Stimulated activated memory B cell treated with anti-CD40 and anti-IgM and Interleukin-4, amounts not matched to agents 10 μg/mL and 1 μg/mL and 100 μg/mL, for 72 hours (primary cell): ENCODE measurements at regions not wholly inside any gene's neighbourhood (a gene's known extent, or its start where the extent isn't known, plus 50 kb on each side); places are given as distances from the start of the nearest gene placed in this dataset.

ENCODE experiments used
- ATAC-seq: fragments of 150-1000 bp; cut with Tn5 transposase; 2 replicates; pipeline ENCODE4 v1.10.0; 2021
- H3K27ac Mint-ChIP-seq: one replicate; pipeline ENCODE4 v1.8.0; 2022; ENCODE audit warnings: mild to moderate bottlenecking, mixed read lengths
- H3K27me3 Mint-ChIP-seq: one replicate; pipeline ENCODE4 v1.8.0; 2022; ENCODE audit warnings: mixed read lengths
- H3K36me3 Mint-ChIP-seq: one replicate; pipeline ENCODE4 v1.8.0; 2022; ENCODE audit warnings: mixed read lengths
- H3K4me1 Mint-ChIP-seq: one replicate; pipeline ENCODE4 v1.8.0; 2022; ENCODE audit warnings: mixed read lengths
- H3K4me3 Mint-ChIP-seq: one replicate; pipeline ENCODE4 v1.8.0; 2022; ENCODE audit warnings: mild to moderate bottlenecking, moderate library complexity, mixed read lengths
- H3K9me3 Mint-ChIP-seq: one replicate; pipeline ENCODE4 v1.8.0; 2022; ENCODE audit warnings: mixed read lengths

DNA sequence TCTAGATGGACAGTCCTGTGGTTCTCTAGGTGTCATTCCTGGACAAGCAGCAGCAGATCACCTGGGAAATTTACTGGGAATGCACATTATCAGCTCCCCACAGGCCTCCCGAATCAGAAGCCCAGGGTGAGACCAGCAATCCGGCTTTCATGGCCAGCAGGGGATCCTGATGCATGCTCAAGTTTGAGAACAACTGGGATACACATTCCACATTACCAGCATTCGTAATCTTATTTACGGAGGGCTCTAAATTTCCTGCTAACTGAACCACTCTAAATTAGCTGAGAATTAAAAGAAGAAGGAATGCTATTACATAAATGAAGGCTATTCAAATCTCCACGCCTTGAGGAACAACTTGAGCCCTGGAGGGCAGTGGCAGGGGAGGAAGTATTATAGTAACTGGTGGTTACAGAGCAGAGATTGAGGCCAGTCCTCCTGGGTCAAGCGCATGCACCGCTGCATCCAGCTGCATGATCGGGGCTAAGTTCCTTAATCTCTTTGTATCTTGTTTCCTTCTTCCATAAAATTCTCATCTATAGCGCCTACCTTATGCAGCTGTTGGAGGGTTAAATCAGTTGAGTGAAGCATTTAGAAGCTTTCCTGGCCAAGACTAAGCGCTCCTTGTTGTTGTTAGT is 403.7 kb downstream of the CDH26 start:
- Mint-ChIP-seq H3K9me3 (no peaks in the 10 kb centered on the region), H3K4me1 (no peaks in the 10 kb centered on the region), H3K27me3 (no peaks in the 10 kb centered on the region), H3K27ac (no peak overlapping the region), H3K36me3 (no peaks in the 10 kb centered on the region), H3K4me3 (no peak overlapping the region)
- ATAC-seq = no peak

DNA sequence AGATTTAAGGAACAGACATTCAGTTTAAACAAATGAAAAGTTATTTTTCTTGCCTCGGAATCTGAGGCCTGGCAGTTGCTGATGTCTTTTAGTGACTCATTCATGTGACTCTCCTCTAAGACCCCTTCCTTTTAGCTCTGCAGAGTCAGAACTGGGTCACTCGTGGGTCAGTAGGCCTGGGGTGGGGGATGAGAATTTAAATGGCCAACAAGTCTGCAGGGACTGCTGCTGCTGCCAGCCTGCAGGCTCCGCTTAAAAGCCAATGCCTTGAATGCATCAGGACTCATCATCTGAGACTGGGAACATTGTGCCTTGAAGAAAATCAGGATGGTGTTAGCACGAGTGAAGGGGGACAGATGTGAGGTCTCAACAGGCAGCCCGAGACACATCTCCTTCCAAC is 404.3 kb downstream of the CDH26 start:
- Mint-ChIP-seq H3K4me1 (no peaks in the 10 kb centered on the region), H3K27me3 (no peaks in the 10 kb centered on the region), H3K36me3 (no peaks in the 10 kb centered on the region), H3K4me3 (no peak overlapping the region), H3K27ac (no peak overlapping the region), H3K9me3 (no peaks in the 10 kb centered on the region)
- no peak for ATAC-seq

DNA sequence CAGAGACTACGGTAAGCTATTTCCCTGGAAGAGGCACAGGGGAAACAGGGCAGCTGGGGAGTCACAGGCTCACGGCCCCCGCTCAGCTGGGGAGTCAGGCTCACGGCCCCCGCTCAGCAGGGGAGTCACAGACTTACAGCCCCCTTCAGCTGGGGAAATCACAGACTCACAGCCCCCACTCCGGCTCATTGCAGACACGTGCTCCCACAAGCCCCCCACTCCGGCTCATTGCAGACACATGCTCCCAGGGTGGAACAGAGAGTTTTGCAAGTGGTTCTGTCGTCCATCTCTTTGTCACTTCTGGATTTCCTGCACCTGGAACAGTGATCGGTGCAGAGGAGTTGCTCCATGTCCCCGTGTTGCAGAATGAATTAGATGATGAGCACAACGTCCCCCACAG is 405.5 kb downstream of the CDH26 start:
- H3K36me3 Mint-ChIP-seq = no peaks in the 10 kb centered on the region
- ATAC-seq = no peak
- peaks cover 3% of the 10 kb centered on the region for H3K9me3 Mint-ChIP-seq
- H3K27me3 Mint-ChIP-seq = no peaks in the 10 kb centered on the region
- no peaks in the 10 kb centered on the region for H3K4me1 Mint-ChIP-seq
- H3K4me3 Mint-ChIP-seq = no peak overlapping the region
- no peak overlapping the region for H3K27ac Mint-ChIP-seq

DNA sequence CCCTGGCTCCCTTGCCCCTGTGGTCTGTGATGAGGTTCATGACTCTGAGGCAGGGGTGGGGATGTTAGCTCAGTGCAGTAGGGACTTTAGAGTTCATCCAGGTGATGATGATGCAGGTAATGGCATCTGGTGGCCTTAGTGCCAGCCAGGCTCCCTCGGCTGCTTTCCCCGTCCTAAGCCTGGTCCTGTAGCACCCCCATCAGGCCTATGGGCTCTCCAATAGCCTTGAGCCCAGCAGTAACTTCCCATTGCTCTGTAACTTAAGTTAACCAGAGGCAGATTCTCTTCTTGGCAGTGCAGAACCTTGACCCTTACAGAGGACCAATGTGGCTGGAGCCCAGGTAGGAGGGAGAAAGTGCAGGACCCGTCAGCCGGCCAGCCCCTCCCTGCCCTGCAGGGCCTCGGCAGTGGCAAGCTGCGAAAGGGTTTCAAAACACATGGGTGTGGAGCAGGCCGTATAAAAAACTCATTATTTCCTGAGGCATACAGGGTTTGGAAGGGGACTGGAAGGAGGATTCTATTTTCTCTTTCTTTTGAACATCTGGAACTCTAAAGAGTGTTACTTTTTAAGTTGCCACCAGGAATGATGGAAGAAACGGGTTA is 406.9 kb downstream of the CDH26 start:
- Mint-ChIP-seq H3K27me3 (no peaks in the 10 kb centered on the region), H3K4me3 (no peak overlapping the region), H3K9me3 (peaks cover 7% of the 10 kb centered on the region), H3K36me3 (no peaks in the 10 kb centered on the region), H3K4me1 (no peaks in the 10 kb centered on the region), H3K27ac (no peak overlapping the region)
- no peak for ATAC-seq

DNA sequence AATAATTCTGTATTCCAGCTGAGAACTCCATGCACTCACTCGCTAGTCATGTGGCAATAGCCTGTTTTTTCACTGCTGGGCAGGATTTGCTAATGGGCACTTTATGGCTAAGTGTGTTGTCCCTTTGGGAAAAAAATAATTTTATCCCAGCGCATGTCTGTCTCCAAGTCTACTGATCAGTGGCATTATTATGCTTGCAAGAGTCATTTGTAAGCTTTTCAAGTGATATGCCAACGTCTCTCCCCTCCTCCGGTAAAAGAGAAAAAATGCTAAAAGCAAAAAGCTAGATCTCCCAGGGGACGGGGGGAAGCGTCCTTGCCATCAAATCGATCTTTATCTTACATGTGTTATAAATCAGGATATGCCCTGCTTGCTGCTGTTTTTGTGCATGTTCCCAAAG is 407.7 kb downstream of the CDH26 start:
- peaks cover 7% of the 10 kb centered on the region for H3K9me3 Mint-ChIP-seq
- H3K4me1 Mint-ChIP-seq = no peaks in the 10 kb centered on the region
- H3K36me3 Mint-ChIP-seq = no peaks in the 10 kb centered on the region
- H3K27me3 Mint-ChIP-seq = no peaks in the 10 kb centered on the region
- no peak for ATAC-seq
- H3K27ac Mint-ChIP-seq = no peak overlapping the region
- H3K4me3 Mint-ChIP-seq = no peak overlapping the region

DNA sequence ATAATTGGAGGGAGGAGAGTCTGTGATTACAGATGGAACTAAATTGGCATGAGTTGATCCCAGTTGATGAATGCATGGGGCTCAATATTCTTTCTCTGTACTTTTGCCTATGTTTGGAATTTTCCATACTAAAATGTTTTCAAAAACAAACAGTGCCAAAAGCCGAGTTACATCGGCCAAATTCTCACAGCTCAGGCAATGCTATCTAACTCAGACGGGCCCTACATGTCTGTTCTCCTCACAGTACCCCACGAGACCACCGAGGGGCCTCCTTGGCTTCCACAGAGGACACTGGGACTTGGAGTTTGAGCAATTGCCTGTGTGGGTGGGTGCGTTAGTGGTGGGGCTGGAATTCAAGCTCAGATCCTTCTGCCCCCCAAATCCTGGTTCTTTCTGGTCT is 413.2 kb downstream of the CDH26 start:
- Mint-ChIP-seq H3K9me3 (peaks cover 7% of the 10 kb centered on the region), H3K36me3 (no peaks in the 10 kb centered on the region), H3K4me3 (no peak overlapping the region), H3K4me1 (no peaks in the 10 kb centered on the region), H3K27ac (no peak overlapping the region), H3K27me3 (no peaks in the 10 kb centered on the region)
- no peak for ATAC-seq

DNA sequence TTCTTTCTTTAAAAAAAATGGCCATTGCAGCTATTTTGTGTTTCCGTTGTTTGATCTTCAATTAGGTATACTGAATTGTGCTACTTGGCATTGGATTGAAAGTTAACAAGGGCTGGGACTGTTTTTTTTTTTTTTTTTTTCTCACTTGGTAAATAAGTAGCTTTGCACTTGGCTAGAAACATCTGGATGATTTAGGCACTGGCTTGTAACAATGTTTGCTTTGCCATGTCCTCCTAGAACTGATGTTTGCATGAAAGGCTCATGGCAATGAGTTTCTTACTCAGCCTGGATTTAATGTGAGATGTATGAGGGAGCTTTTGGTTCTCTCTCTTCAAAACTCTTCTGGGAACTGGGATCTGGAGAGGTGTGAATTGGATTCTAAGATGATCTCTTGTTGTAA is 414.1 kb downstream of the CDH26 start:
- Mint-ChIP-seq H3K27ac (no peak overlapping the region), H3K27me3 (peaks cover 7% of the 10 kb centered on the region), H3K4me3 (no peak overlapping the region), H3K36me3 (no peaks in the 10 kb centered on the region), H3K4me1 (no peaks in the 10 kb centered on the region), H3K9me3 (peaks cover 7% of the 10 kb centered on the region)
- no peak for ATAC-seq

DNA sequence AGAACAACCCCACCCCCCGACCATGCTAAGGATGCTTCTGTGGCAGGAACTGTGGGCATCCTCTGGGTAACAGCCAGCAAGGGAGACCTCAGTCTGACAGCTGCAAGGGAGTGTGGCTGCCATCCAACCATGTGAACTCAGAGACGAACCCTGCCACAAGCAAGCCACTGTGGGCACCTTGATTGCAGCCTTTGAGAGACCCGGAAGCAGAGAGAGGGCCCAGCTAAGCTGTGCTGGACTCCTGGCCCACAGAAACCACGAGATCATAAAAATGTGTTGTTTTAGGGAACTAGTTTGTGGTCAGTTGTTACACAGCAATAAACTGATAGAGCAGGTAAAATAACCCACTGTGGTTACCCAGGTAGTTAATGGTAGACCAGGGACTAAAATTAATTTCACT is 414.6 kb downstream of the CDH26 start:
- Mint-ChIP-seq H3K4me1 (no peaks in the 10 kb centered on the region), H3K27me3 (peaks cover 8% of the 10 kb centered on the region), H3K36me3 (no peaks in the 10 kb centered on the region), H3K27ac (no peak overlapping the region), H3K9me3 (peaks cover 7% of the 10 kb centered on the region), H3K4me3 (no peak overlapping the region)
- no peak for ATAC-seq

DNA sequence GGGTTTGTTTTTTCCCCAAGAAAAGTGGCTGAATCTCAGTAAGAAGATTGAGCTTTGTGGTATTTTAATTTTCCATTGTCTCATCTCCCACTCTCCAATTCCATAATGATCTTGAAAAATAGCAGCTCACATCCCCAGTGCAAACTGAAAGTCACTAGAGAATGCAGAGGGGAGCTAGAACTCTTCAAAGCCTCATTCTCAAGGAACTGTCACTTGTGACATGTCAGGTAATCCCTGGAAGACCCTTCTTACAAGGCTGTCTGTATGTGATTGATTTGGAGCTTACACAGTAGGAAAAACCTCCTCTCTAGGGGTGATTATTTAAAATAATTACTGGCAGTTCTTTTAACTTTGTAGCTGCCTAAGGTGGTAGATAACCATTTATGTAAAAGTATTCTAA is 420.4 kb downstream of the CDH26 start:
- Mint-ChIP-seq H3K36me3 (no peaks in the 10 kb centered on the region), H3K4me3 (no peak overlapping the region), H3K27ac (no peak overlapping the region), H3K9me3 (peaks cover 18% of the 10 kb centered on the region), H3K4me1 (no peaks in the 10 kb centered on the region), H3K27me3 (peaks cover 8% of the 10 kb centered on the region)
- no peak for ATAC-seq

DNA sequence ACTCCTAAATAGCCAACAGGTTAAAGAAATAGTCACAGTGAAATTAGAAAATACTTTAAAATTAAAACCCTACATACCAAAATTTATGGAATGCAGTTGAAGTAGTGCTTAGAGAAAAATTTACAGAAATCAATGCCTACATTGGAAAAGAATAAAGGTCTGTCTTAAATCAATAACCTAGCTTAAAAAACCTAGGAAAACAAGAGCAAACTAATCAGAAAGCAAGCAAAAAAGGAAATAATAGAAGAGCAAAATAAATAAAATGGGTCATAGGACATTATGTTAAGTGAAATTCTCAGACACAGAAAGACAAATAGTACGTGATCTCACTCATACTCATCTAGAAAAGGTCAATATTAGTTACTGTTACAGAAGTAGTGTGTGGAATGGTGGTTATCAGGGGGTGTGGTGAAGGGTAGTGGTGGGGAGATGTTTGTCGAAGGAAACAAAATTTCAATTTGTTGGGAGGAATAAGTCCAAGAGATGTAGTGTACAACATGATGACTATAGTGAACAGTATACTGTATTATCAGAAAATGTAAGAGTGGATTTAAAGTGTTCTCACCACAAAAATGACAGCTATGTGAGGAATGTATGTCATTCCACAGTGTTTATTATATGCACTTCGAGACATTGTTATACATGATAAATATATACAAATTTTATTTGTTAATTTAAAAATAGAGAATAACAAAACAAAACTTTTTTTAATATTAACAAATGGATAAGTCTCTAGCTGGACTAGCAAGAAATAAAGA is 423.6 kb downstream of the CDH26 start:
- Mint-ChIP-seq H3K9me3 (peaks cover 26% of the 10 kb centered on the region), H3K4me1 (no peaks in the 10 kb centered on the region), H3K27ac (no peak overlapping the region), H3K27me3 (peaks cover 6% of the 10 kb centered on the region), H3K4me3 (no peak overlapping the region), H3K36me3 (no peaks in the 10 kb centered on the region)
- ATAC-seq = no peak

DNA sequence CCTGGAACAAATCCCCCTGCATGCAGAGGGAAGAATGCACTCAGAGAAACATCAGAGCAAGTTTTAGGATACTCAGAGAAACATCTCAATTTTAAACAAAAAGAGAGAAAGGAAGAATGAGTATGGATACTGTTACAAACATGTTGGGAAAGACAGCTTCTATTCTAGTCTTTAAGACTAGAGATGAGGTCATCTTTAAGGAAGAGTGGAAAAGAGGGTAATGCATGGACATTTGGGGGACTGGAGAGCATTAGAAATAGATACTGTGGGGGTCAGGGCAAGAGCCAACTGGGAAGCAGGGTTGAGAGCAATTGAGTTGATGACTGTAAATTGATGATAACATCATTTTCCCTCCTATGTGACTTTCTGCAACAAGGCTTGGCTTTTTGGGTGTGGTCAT is 431.2 kb downstream of the CDH26 start:
- peaks cover 3% of the 10 kb centered on the region for H3K9me3 Mint-ChIP-seq
- no peak overlapping the region for H3K4me3 Mint-ChIP-seq
- no peak for ATAC-seq
- H3K27ac Mint-ChIP-seq = no peak overlapping the region
- H3K36me3 Mint-ChIP-seq = no peaks in the 10 kb centered on the region
- H3K27me3 Mint-ChIP-seq = no peaks in the 10 kb centered on the region
- H3K4me1 Mint-ChIP-seq = no peaks in the 10 kb centered on the region

DNA sequence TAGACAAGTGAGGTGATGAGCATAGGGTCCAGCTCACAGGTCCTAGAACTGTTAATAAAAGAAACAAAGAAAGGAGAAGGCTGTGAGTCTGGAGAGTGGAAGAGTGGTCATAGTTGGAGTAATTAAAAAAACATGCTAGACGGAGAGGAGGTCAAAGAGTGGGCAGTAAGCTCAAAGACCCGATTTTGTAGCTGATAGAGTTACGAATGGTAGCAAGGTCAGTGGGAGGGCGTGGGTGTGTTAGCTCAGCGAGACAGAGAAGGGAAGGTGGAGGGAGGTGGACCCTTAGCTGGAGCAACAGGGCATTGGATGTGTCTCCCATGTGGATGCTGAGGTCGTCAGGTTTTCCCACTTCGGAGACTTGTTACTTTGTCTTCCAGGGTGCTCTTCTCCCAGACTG is 431.7 kb downstream of the CDH26 start:
- Mint-ChIP-seq H3K27ac (no peak overlapping the region), H3K36me3 (no peaks in the 10 kb centered on the region), H3K9me3 (peaks cover 3% of the 10 kb centered on the region), H3K4me3 (no peak overlapping the region), H3K27me3 (no peaks in the 10 kb centered on the region), H3K4me1 (no peaks in the 10 kb centered on the region)
- ATAC-seq = no peak

DNA sequence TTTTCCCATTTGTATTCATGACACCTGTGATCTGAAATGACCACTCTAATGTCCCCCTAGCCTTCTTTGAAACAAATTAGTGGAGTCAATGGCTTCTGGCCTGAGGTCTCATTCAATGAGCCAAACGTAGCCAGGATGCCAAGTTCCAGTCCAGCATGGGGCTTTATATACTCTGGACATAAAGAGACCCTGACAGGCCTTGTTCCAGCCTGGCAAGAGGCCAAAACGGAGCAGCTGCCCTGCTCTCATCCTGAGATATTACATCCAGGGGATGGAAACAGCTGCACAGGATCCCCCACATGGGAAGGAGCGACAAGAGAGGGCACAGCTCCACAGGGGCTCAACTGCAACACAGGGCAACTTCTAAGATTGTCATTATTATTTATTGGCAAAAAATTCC is 437.8 kb downstream of the CDH26 start:
- ATAC-seq = no peak
- no peaks in the 10 kb centered on the region for H3K4me1 Mint-ChIP-seq

DNA sequence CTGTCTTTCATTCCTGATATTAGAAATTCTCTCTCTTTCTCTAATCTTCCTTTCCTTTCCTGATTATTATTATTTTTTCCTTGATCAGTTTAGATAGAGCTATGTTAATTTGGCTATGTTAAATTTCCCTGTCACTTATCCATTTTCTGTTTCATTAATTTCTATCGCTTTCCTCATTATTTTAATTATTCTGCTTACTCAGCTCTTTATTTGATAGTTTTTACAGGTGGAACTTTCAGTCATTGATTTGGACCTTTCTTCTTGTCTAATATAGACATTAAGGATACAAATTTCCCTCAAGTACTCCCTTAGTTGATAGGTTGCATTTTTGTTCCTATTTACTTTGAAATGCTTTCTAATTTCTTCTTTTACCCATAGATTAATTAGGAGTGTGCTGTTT is 442.3 kb downstream of the CDH26 start:
- Mint-ChIP-seq H3K36me3 (no peaks in the 10 kb centered on the region), H3K4me3 (no peak overlapping the region), H3K9me3 (peaks cover 17% of the 10 kb centered on the region), H3K27ac (no peak overlapping the region), H3K27me3 (no peaks in the 10 kb centered on the region), H3K4me1 (no peaks in the 10 kb centered on the region)
- no peak for ATAC-seq

More for the DNA sequence above, 437.8 kb downstream of the CDH26 start:
- H3K27me3 Mint-ChIP-seq = no peaks in the 10 kb centered on the region
- H3K27ac Mint-ChIP-seq = no peak overlapping the region
- H3K36me3 Mint-ChIP-seq = no peaks in the 10 kb centered on the region
- H3K4me3 Mint-ChIP-seq = no peak overlapping the region
- peaks cover 17% of the 10 kb centered on the region for H3K9me3 Mint-ChIP-seq

DNA sequence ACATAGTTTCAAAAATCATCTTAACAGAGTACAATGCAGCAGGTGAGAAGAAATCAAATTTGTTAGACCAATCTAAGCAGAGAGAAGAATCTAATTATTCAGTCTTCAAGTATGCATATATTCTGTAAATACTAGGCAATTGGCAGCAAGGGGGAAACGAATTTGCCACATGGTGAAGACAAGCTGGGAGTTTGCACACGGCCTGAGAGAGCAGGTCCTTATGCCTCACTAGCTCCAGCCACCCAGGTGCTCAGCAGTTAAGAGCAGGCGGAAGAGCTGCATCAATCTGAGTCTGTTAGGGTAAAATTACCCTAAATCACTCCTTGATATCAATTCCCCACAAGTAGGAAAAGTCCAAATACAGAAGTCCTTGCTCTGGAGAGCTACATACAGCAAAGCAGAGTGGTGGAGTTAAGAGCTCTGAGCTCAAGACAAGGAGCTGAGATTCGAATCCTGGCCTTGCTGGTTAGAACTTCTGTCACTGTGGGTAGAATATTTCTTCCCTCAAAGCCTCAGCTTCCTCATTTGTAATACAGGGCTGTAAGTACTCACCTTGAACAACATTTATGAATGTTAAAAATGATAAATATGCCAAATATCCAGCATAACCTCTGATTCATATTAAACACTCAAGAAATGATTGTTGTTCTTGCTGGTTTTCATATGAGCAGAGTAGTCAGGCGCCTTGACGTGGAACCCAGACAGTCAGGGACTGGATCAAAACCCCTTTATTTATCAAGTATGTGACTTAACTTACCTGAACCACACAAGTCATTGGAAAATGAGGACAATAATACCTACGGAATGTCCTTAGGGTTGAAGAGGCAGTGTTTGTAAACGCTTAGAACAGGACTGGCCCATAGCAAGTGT is 444.2 kb downstream of the CDH26 start:
- Mint-ChIP-seq H3K4me1 (no peaks in the 10 kb centered on the region), H3K27me3 (no peaks in the 10 kb centered on the region), H3K4me3 (no peak overlapping the region), H3K9me3 (peaks cover 13% of the 10 kb centered on the region), H3K36me3 (no peaks in the 10 kb centered on the region), H3K27ac (no peak overlapping the region)
- ATAC-seq = no peak
